ENCODE measurements at regions not wholly inside any gene's neighbourhood (a gene's known extent, or its start where the extent isn't known, plus 50 kb on each side); places are given as distances from the start of the nearest gene placed in this dataset.

DNA sequence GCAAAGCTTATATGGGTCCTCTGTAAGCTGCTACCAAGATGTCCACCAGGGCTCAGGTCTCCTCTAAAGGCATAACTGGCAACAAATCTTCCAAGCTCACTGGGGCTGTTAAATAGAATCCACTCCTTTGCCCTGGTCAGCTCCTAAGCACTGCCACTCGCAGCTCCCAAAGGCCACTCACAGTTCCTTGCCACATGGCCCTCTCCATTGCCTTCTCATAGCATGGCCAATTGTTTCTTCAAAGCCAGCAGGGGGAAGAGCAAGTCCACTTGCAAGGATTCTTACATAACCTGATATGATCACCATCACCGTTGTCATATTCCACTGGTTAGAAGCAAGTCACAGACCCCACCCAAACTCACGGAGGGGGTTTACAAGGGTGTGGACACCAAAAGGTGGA is 199.5 kb downstream of the SUCLA2 start:
- Histone ChIP-seq H3K27me3 (ENCODE audit: insufficient read depth, low read depth, low read length) (no peaks in the 10 kb centered on the region), H3K4me2 (ENCODE audit: low read length) (no peak overlapping the region), H3K9me3 (ENCODE audit: low read length) (peaks cover 6% of the 10 kb centered on the region), H3F3A (ENCODE audit: insufficient read depth, low read length, poor library complexity, severe bottlenecking) (no peaks in the 10 kb centered on the region), H3K9ac (ENCODE audit: low read length) (no peak overlapping the region), H3K79me2 (replicated peaks; ENCODE audit: insufficient read depth, low read length) (no peaks in the 10 kb centered on the region), H3K36me3 (ENCODE audit: insufficient read depth, low read length) (no peaks in the 10 kb centered on the region), H3K9me2 (ENCODE audit: insufficient read depth, low read length) (no peaks in the 10 kb centered on the region), H4K20me1 (ENCODE audit: insufficient read depth) (no peaks in the 10 kb centered on the region), H3K27ac (ENCODE audit: low read length) (no peak overlapping the region), H3K4me3 (ENCODE audit: low read length) (no peak overlapping the region), H2AFZ (ENCODE audit: low read depth, low read length) (no peak overlapping the region)
- TF ChIP-seq TAF1 (IDR thresholded peaks at IDR 0.05; ENCODE audit: low read depth), result no peak
- TF ChIP-seq MXI1 (conservative IDR thresholded peaks at IDR 0.05; ENCODE audit: poor library complexity, severe bottlenecking), result no peak
- TF ChIP-seq RAD21 (conservative IDR thresholded peaks at IDR 0.05), result no peak
- TF ChIP-seq, protein P1, sequence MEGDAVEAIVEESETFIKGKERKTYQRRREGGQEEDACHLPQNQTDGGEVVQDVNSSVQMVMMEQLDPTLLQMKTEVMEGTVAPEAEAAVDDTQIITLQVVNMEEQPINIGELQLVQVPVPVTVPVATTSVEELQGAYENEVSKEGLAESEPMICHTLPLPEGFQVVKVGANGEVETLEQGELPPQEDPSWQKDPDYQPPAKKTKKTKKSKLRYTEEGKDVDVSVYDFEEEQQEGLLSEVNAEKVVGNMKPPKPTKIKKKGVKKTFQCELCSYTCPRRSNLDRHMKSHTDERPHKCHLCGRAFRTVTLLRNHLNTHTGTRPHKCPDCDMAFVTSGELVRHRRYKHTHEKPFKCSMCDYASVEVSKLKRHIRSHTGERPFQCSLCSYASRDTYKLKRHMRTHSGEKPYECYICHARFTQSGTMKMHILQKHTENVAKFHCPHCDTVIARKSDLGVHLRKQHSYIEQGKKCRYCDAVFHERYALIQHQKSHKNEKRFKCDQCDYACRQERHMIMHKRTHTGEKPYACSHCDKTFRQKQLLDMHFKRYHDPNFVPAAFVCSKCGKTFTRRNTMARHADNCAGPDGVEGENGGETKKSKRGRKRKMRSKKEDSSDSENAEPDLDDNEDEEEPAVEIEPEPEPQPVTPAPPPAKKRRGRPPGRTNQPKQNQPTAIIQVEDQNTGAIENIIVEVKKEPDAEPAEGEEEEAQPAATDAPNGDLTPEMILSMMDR (IDR thresholded peaks at IDR 0.05; ENCODE audit: poor library complexity, severe bottlenecking), result no peak
- no peak for TF ChIP-seq EZH2 (IDR thresholded peaks at IDR 0.05; ENCODE audit: borderline replicate concordance, insufficient read depth, low read length, poor library complexity, severe bottlenecking)
- no peak for TF ChIP-seq POLR2AphosphoS5 (IDR thresholded peaks at IDR 0.05)
- TF ChIP-seq, protein P2, sequence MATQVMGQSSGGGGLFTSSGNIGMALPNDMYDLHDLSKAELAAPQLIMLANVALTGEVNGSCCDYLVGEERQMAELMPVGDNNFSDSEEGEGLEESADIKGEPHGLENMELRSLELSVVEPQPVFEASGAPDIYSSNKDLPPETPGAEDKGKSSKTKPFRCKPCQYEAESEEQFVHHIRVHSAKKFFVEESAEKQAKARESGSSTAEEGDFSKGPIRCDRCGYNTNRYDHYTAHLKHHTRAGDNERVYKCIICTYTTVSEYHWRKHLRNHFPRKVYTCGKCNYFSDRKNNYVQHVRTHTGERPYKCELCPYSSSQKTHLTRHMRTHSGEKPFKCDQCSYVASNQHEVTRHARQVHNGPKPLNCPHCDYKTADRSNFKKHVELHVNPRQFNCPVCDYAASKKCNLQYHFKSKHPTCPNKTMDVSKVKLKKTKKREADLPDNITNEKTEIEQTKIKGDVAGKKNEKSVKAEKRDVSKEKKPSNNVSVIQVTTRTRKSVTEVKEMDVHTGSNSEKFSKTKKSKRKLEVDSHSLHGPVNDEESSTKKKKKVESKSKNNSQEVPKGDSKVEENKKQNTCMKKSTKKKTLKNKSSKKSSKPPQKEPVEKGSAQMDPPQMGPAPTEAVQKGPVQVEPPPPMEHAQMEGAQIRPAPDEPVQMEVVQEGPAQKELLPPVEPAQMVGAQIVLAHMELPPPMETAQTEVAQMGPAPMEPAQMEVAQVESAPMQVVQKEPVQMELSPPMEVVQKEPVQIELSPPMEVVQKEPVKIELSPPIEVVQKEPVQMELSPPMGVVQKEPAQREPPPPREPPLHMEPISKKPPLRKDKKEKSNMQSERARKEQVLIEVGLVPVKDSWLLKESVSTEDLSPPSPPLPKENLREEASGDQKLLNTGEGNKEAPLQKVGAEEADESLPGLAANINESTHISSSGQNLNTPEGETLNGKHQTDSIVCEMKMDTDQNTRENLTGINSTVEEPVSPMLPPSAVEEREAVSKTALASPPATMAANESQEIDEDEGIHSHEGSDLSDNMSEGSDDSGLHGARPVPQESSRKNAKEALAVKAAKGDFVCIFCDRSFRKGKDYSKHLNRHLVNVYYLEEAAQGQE (IDR thresholded peaks at IDR 0.05; ENCODE audit: borderline replicate concordance), result no peak
- no peak for TF ChIP-seq EP300 (conservative IDR thresholded peaks at IDR 0.05; ENCODE audit: poor library complexity, severe bottlenecking)

DNA sequence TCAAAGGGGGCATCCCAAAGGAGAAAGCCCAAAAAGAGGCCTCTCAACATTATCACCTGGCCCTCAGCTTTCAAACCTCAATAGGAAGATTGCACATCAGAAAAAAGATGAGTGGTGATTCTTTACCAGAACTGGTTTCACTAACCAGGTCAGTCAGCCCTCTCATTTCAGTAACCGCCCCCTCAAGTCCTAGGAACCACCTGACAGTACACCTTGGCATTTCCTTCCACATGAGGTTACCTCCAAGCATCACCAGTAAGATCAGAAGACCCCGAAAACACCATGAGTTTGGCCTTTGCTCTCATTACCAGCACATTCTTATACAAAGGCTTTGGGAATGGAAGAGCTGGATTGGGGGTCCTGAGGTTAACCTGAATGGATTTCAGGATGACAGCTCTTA is 200.5 kb downstream of the SUCLA2 start:
- Histone ChIP-seq H3K9me2 (ENCODE audit: insufficient read depth, low read length) (no peaks in the 10 kb centered on the region), H3K27ac (ENCODE audit: low read length) (no peak overlapping the region), H3F3A (ENCODE audit: insufficient read depth, low read length, poor library complexity, severe bottlenecking) (no peaks in the 10 kb centered on the region), H3K79me2 (replicated peaks; ENCODE audit: insufficient read depth, low read length) (no peaks in the 10 kb centered on the region), H3K27me3 (ENCODE audit: insufficient read depth, low read depth, low read length) (no peaks in the 10 kb centered on the region), H2AFZ (ENCODE audit: low read depth, low read length) (no peak overlapping the region), H3K36me3 (ENCODE audit: insufficient read depth, low read length) (no peaks in the 10 kb centered on the region), H3K9me3 (ENCODE audit: low read length) (peaks cover 6% of the 10 kb centered on the region), H3K4me2 (ENCODE audit: low read length) (no peak overlapping the region), H3K4me3 (ENCODE audit: low read length) (no peak overlapping the region), H3K9ac (ENCODE audit: low read length) (no peak overlapping the region), H4K20me1 (ENCODE audit: insufficient read depth) (no peaks in the 10 kb centered on the region)
- no peak for TF ChIP-seq EP300 (conservative IDR thresholded peaks at IDR 0.05; ENCODE audit: poor library complexity, severe bottlenecking)
- TF ChIP-seq, protein P1 (IDR thresholded peaks at IDR 0.05; ENCODE audit: poor library complexity, severe bottlenecking), result no peak
- no peak for TF ChIP-seq RAD21 (conservative IDR thresholded peaks at IDR 0.05)

Measured in neural cell (in vitro differentiated cells).